ENCODE measurements at regions not wholly inside any gene's neighbourhood (a gene's known extent, or its start where the extent isn't known, plus 50 kb on each side); places are given as distances from the start of the nearest gene placed in this dataset.
"Not testable (repeated sequence)": the region's sequence is repeated elsewhere in the genome, so short reads cannot be mapped to it uniquely, and the experiment has no call there.

GRCh38 chr14:43014338-43014737, 1407.7 kb downstream of the LRFN5 start:
- DNase-seq = no peak

GRCh38 chr14:43012817-43013216, 1406.1 kb downstream of the LRFN5 start:
- no peak for DNase-seq

- DNase-seq = no peak
Observed at GRCh38 chr14:43005807-43006206, 1399.1 kb downstream of the LRFN5 start.

- DNase-seq = no peak
Observed at GRCh38 chr14:43003845-43004244, 1397.2 kb downstream of the LRFN5 start.

GRCh38 chr14:43001731-43002130, 1395.1 kb downstream of the LRFN5 start:
- no peak for DNase-seq

GRCh38 chr14:42994051-42994736, 1387.5 kb downstream of the LRFN5 start:
- no peak for DNase-seq

- DNase-seq = no peak
Observed at GRCh38 chr14:42992930-42993329, 1386.3 kb downstream of the LRFN5 start.

- DNase-seq = no peak
Observed at GRCh38 chr14:42980419-42980818, 1373.7 kb downstream of the LRFN5 start.

GRCh38 chr14:42973171-42973570, 1366.5 kb downstream of the LRFN5 start:
- not testable (repeated sequence) for DNase-seq

GRCh38 chr14:42965512-42965911, 1358.8 kb downstream of the LRFN5 start:
- no peak for DNase-seq

- DNase-seq = no peak
Observed at GRCh38 chr14:42961509-42961908, 1354.8 kb downstream of the LRFN5 start.

- no peak for DNase-seq
Observed at GRCh38 chr14:42950363-42950762, 1343.7 kb downstream of the LRFN5 start.

- DNase-seq = no peak
Observed at GRCh38 chr14:42947991-42948390, 1341.3 kb downstream of the LRFN5 start.

- DNase-seq = no peak
Observed at GRCh38 chr14:42944284-42944683, 1337.6 kb downstream of the LRFN5 start.

GRCh38 chr14:42931308-42931707, 1324.6 kb downstream of the LRFN5 start:
- no peak for DNase-seq

GRCh38 chr14:42929806-42930480, 1323.3 kb downstream of the LRFN5 start:
- DNase-seq = no peak

GRCh38 chr14:42927313-42927712, 1320.6 kb downstream of the LRFN5 start:
- no peak for DNase-seq

- no peak for DNase-seq
Observed at GRCh38 chr14:42921901-42922300, 1315.2 kb downstream of the LRFN5 start.

- DNase-seq = no peak
Observed at GRCh38 chr14:42918615-42919014, 1311.9 kb downstream of the LRFN5 start.

GRCh38 chr14:42911642-42912041, 1305.0 kb downstream of the LRFN5 start:
- no peak for DNase-seq

- DNase-seq = no peak
Observed at GRCh38 chr14:42909659-42910058, 1303.0 kb downstream of the LRFN5 start.

GRCh38 chr14:42893183-42893582, 1286.5 kb downstream of the LRFN5 start:
- DNase-seq = no peak

- no peak for DNase-seq
Observed at GRCh38 chr14:42884100-42884499, 1277.4 kb downstream of the LRFN5 start.

- no peak for DNase-seq
Observed at GRCh38 chr14:42877716-42878115, 1271.0 kb downstream of the LRFN5 start.

GRCh38 chr14:42872786-42873185, 1266.1 kb downstream of the LRFN5 start:
- DNase-seq = no peak
